ENCODE measurements at regions not wholly inside any gene's neighbourhood (a gene's known extent, or its start where the extent isn't known, plus 50 kb on each side); places are given as distances from the start of the nearest gene placed in this dataset.

DNA sequence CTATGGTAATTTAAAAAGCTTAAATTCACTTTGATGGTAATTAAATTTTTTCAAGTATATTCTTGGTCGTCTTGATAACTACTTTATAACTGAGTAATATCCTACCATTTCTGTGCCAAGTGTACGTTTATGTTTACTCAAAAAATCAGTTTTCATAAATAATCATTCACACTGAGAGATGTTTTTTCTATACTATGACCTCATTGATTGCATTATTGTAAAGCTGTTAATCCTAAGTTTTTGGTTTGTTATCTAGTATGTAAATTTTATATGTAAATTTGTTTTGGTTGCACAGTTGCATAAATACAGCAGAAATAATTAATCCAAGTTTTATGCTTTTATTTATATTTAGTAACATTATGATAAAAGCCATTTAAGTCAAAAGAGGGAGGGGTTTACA is 196.4 kb upstream of the PRICKLE1 start:
- Histone ChIP-seq H4K20me1 (ENCODE audit: control insufficient read depth, insufficient read depth, insufficient read length) (no peaks in the 10 kb centered on the region), H4K91ac (ENCODE audit: insufficient read length, low read depth, low read length) (no peak overlapping the region), H2AK5ac (ENCODE audit: insufficient read length, low read length) (no peak overlapping the region), H2BK5ac (ENCODE audit: insufficient read length, low read length) (no peak overlapping the region), H3K23ac (ENCODE audit: insufficient read length, low read depth, low read length) (no peak overlapping the region), H3K23me2 (ENCODE audit: insufficient read length, low read depth, low read length, poor library complexity, severe bottlenecking) (no peaks in the 10 kb centered on the region), H3K14ac (ENCODE audit: insufficient read depth, low read length) (no peak overlapping the region), H4K8ac (replicated peaks; ENCODE audit: insufficient read length, low read depth, low read length) (no peak overlapping the region), H2BK15ac (ENCODE audit: low read depth, low read length) (no peak overlapping the region), H3K79me1 (ENCODE audit: insufficient read depth, low read depth, low read length, poor library complexity, severe bottlenecking) (no peaks in the 10 kb centered on the region), H3K56ac (ENCODE audit: insufficient read length, low read depth, low read length) (no peak overlapping the region), H3T11ph (ENCODE audit: low read length) (no peak overlapping the region), H4K5ac (ENCODE audit: insufficient read length, low read depth, low read length) (no peak overlapping the region), H3K4me2 (ENCODE audit: insufficient read depth, insufficient read length, low read length) (no peak overlapping the region), H3K18ac (ENCODE audit: insufficient read length, low read depth, low read length) (no peak overlapping the region), H3K4ac (ENCODE audit: low read depth, low read length) (no peak overlapping the region), H3K9me3 (ENCODE audit: control insufficient read depth, low read depth, low read length) (no peaks in the 10 kb centered on the region), H3K27ac (ENCODE audit: insufficient read length, low read depth, low read length) (no peak overlapping the region), H2AFZ (ENCODE audit: low read length) (no peak overlapping the region), H3K27me3 (ENCODE audit: insufficient read depth, low read length) (no peaks in the 10 kb centered on the region), H3K4me1 (ENCODE audit: insufficient read depth, low read length) (no peaks in the 10 kb centered on the region), H2BK20ac (ENCODE audit: low read depth, low read length, poor library complexity, severe bottlenecking) (no peak overlapping the region), H2BK12ac (ENCODE audit: insufficient read length, low read depth, low read length) (no peak overlapping the region), H3K9ac (ENCODE audit: extremely low read depth, insufficient read length, low read length) (no peak overlapping the region), H3K79me2 (ENCODE audit: insufficient read depth, low read length) (no peaks in the 10 kb centered on the region), H2BK120ac (ENCODE audit: low read depth, low read length, poor library complexity, severe bottlenecking) (no peak overlapping the region)
- Mint-ChIP-seq H3K4me1 (peaks cover 2 to 6% of the 10 kb centered on the region in 2 experiments; a peak in 2 of 4 replicates), H3K27me3 (ENCODE audit: low read depth) (no peaks in the 10 kb centered on the region), H3K27ac (no peak overlapping the region), H3K9me3 (no peaks in the 10 kb centered on the region), H3K4me3 (no peak overlapping the region), H3K36me3 (ENCODE audit: insufficient read depth in 1 of 3, low read depth in 3 of 3) (no peaks in the 10 kb centered on the region)
- TF ChIP-seq, protein P1, sequence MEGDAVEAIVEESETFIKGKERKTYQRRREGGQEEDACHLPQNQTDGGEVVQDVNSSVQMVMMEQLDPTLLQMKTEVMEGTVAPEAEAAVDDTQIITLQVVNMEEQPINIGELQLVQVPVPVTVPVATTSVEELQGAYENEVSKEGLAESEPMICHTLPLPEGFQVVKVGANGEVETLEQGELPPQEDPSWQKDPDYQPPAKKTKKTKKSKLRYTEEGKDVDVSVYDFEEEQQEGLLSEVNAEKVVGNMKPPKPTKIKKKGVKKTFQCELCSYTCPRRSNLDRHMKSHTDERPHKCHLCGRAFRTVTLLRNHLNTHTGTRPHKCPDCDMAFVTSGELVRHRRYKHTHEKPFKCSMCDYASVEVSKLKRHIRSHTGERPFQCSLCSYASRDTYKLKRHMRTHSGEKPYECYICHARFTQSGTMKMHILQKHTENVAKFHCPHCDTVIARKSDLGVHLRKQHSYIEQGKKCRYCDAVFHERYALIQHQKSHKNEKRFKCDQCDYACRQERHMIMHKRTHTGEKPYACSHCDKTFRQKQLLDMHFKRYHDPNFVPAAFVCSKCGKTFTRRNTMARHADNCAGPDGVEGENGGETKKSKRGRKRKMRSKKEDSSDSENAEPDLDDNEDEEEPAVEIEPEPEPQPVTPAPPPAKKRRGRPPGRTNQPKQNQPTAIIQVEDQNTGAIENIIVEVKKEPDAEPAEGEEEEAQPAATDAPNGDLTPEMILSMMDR (conservative IDR thresholded peaks at IDR 0.05), result no peak
- no CpG with 5 or more reads among the region's 2 CpGs for WGBS (ENCODE audit: extremely low coverage, insufficient read length, low lambda C conversion rate)
- no peak for DNase-seq
